Hematopoietic multipotent progenitor cell (in vitro differentiated cells): ENCODE measurements at regions not wholly inside any gene's neighbourhood (a gene's known extent, or its start where the extent isn't known, plus 50 kb on each side); places are given as distances from the start of the nearest gene placed in this dataset.
"Not testable (repeated sequence)": the region's sequence is repeated elsewhere in the genome, so short reads cannot be mapped to it uniquely, and the experiment has no call there.

ENCODE experiments used
- DNase-seq, 3 donors: peaks; one replicate each; pipeline ENCODE4 v3.0.0-alpha.2; 2011 to 2015; ENCODE audit warnings: low read depth in 2 of 3, low spot score in 2 of 3

DNA sequence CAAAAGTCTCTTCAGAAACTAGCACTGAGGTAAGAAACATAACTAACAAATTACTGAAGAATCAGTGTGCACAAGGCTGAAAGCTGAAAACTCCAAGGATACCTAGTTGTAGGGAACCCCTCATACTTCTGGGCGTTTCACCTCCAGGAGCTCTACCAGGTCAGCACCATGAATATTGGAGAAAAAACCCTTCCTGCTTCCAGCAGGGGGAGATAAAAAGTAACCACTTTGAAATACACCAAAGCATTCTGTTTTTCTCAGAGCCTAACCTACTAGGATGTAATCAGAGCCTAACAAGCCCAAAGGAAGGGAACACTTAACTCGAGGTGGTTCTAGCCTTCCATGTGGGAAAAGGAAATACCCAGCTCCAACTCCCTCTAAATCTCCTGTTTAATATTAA, 175.8 kb upstream of the MME start:
- DNase-seq: peak in 2 of 3 donors; percentile 3 to 21

DNA sequence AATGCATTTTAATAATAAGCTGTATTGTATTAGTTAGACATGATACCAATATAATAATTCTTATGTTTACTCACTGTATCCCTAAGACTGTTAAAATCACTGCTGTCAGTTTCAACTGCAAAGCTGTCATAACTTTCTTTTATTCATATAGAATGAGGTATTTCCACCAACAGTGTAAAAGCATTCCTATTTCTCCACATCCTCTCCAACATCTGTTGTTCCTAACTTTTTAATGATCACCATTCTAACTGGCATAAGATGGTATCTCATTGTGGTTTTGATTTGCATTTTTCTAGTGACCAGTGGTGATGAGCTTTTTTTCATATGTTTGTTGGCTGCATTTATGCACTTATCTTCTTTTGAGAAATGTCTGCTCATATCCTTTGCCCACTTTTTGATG, 177.6 kb upstream of the MME start:
- not testable (repeated sequence) for DNase-seq

DNA sequence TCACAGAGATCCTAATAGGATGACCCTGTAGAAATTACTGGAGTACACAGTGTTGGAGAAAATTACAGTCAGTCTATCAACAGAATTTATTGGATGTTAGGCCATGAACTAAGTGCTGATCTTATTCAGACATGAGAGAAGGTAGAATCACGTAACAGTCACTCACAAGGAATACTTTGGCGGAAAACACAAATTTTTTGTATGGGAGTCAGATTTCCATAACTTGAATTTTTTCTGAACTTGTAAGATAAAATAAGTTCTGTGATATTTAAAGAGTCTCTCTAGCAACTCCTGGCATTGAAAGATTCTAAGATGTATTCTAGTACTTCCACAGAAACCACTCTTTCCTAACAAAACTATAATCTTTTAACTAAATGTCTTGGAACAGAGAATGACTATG, 178.8 kb upstream of the MME start:
- no peak for DNase-seq

DNA sequence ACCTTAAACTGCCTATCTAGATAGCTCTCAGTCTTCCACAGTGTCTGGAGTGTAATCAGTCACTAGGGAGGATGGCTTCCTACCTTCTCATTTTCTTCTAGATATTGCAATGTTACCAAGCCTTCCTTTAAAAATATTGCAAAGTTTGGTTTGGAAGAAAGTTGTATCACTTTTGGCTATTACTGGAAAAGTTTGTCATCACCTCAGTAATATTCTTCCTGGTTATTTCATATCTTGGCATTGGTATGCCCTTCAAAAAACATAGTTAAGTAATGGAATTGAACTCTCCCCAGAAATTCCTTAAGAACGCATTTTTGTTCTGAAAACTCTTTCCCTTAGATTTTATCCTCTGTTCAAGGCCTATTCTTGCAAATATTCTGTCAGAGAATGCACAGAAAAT, 179.3 kb upstream of the MME start:
- no peak for DNase-seq

DNA sequence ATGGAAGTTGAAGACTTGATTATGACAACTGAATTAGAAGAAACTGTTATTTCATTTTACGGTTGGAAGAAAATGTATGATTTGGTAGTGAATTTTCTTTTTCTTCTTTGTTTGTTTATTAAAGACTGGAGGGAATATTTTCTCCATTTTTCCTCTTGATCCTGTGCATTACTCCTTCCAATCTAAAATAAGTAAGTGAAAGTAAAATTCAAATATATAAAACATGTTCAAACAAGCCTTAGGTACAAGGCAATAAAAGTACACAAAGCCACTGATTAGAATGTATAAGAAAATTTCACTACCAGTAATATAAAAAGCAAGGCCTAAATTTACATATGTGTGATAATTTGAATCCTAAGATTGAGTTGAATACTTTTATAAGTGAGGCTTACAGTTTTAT, 181.2 kb upstream of the MME start:
- DNase-seq: no peak

DNA sequence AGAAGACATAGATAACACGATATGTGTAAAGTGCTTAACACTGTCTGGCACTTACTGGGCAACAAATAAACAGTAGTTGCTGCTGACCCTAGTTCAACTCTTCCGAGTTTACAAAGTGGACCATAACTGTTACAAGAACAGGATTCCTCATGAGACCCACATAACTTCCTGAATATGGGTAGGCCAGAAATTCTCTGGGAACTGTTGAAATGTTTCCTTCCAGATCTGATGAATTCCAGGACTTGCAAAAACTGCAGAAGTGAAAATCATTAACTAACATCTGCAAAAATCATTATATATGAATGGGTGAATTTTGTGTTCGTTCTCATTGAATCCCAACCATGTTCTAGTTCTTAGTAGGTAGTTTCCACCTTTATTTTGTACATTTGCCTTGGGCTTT, 181.7 kb upstream of the MME start:
- DNase-seq: no peak

DNA sequence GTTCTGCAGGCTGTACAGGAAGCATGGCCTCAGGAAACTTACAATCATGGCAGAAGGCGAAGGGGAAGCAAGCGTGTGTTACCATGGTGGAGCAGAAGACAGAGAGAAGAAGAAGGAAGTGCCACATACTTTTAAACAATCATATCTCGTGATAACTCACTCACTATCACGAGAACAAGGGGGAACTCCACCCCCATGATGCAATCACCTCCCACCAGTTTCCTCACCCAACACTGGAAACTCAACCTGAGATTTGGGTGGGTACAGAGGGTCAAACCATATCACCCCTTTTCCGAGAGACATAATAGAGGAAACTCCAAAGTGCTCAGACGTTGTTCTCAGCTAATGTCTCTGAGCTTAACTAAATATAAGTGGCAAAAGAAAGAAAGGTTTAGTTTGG, 186.3 kb upstream of the MME start:
- no peak for DNase-seq

DNA sequence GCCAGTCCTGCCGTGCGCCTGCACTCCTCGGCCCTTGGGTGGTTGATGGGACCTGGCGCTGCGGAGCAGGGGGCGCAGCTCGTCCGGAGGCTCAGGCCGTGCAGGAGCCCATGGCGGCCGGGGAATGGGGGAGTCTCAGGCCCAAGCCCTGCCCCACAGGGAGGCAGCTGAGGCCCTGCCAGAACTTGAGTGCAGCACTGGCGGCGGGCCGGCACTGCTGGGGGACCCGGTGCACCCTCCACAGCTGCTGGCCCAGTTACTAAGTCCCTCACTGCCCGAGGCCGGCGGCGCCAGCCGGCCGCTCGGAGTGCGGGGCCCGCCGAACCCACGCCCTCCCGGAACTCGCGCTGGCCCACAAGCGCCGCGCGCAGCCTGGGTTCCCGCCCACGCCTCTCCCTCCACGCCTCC, 190.9 kb upstream of the MME start:
- DNase-seq: no peak

DNA sequence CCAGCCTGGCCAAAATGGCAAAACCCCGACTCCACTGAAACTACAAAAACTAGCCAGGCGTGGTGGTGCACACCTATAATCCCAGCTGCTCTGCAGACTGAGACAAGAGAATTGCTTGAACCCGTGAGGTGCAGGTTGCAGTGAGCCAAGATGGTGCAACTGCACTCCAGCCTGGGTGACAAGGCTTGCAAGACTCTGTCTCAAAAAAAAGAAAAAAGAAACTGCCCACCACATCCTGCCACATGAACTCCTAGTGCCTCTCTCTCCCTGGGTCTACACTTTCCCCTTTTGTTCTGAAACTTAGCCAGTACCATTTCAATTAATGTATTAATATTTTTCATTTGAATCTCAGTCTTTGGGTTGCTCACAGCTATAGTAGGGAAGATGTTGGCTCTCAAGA, 192.2 kb upstream of the MME start:
- no peak for DNase-seq

DNA sequence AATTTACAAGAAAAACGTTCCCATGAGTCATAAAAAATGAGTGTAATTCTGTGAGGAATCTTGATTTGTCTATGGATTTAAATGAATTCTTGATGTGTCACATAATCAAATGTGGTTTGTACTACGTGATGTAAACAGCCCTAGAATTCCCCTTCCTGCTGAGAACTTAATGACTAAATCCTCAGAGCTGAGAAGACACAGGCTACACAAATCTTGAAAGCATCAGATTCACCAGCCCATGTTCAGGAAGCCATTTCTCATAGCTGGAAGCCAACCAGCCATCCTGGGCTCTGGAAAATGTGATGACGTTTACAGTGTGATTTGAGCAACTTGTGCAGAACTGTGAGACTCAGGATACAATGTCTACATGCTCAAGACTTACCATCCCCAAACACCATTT, 193.7 kb upstream of the MME start:
- DNase-seq: no peak

DNA sequence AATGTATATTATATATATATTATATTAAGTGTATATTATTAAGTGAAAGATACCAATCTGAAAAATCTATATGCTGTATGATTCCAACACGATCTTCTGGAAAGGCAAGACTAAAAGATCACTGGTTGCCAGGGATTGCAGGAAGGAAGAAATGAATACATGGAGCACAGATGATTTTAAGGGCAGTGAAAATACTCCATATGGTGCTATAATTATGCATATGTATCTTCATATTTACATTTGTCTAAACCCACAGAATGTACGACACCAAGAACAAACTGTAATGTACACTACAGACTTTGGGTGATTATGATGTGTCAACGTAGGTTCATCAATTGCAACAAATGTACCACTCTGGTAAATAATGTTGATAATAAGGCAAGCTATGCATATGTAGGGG, 194.7 kb upstream of the MME start:
- no peak for DNase-seq

DNA sequence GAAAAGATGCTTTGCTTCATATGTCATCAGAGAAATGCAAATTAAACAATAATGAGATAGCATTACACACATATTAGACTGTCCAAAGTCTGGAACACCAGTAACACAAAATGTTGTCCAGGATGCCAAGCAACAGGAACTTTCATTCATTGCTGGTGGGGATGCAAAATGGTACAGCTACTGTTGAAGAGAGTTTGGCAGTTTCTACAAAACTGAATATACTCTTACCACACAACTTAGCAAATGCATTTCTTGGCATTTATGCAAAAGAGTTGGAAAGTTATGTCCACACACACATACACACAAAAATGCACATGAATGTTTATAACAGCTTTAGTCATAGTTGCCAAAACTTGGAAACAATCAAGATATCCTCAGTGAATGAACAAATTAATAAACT, 195.2 kb upstream of the MME start:
- no peak for DNase-seq

DNA sequence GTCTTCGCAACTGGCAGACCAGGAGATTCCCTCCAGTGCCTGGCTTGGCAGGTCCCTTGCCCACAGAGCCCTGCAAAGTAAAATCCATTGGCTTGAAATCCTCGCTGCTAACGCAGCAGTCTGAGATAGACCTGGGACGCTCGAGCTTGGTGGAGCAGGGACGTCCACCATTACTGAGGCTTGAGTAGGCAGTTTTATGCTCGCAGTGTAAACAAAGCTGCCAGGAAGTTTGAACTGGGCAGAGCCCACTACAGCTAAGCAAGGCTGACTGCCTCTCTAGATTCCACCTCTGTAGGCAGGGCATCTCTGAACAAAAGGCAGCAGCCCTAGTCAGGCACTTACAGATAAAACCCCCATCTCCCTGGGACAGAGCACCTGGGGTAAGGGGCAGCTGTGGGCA, 205.0 kb upstream of the MME start:
- DNase-seq: no peak

DNA sequence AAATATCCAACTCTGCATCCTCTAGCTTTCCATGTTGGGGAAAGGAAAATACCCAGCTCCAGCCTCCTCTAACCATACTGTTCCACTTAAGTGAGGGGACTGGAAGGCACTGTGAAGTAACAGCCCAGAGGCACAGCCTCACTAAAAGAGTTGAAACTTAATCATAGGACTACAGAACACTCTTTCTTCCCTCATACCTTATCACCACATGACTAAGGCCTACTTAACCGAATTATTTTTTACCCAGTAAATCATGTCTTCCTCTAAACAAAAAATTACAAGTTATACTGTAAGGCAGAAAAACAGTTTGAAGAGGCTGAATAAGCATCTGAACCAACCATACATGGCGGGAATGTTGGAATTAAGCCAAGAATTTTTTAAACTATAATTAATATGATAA, 207.4 kb upstream of the MME start:
- DNase-seq: no peak

DNA sequence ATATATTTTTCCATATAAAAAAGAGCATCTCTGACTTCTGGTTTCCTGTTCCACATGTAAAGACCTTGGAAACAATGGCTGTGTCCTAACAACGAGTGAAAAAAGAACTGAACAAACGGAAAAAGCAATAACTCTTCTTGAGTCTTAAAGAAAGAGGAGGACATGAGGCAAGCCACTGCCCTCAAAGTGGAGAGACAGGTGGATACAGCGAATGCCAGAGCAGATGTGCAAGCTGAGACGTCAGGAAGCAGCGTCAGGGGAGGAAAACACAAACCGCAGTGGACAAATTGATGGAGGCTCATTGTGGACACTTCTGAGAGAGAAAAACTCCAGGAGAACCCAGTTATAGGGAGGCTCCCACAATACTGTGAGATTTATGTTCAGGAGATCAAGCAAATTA, 208.0 kb upstream of the MME start:
- peak in 1 of 3 donors; percentile 69 for DNase-seq

DNA sequence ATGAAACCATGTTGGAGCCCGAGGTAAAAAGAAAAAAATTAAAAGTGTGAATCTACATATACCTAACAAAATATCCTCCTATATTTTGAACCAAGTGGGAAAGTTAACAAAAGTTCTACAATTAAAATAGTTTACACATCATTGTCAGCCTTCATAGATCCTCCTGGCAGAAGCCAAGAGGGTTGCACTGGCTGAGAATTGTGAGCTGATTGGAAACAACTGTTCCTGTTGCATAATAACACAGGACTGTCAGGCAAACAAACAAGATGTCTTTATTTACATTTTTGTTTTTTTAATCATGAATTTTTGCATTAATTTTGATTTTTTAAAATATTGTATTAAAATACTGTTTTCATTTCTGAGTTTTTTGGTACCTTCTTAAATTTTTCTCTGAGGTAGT, 215.2 kb upstream of the MME start:
- no peak for DNase-seq

DNA sequence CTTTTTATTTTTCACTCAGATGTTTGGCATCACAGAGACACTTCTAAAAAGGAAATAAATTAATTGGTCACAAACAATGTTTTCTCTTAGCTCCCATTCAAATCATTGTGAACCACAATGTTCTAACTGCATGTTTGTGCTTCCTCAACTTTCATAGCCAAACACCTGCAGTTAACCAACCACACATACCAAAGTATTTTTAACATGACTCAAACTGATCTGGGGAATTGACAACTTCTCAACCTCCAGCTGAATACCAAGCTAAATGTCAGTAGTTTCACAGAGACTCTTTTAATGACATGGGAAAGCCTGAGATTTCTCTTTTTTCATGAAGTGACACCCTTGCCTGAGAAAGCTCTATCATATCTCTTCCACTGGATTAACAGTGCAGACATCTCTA, 217.9 kb upstream of the MME start:
- peak in 1 of 3 donors; percentile 19 for DNase-seq

DNA sequence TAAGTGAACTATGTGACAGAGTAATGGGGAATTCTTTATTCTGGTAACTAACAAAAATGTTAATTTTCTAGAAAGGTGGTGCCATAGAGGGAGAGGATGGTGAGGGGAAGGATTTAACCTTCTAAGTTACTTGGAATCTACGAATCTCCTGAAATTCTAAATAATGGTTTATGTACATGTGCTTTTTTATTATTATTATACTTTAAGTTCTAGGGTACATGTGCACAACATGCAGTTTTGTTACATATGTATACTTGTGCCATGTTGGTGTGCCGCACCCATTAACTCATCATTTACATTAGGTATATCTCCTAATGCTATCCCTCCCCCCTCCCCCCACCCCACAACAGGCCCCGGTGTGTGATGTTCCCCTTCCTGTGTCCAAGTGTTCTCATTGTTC, 227.1 kb upstream of the MME start:
- not testable (repeated sequence) for DNase-seq

DNA sequence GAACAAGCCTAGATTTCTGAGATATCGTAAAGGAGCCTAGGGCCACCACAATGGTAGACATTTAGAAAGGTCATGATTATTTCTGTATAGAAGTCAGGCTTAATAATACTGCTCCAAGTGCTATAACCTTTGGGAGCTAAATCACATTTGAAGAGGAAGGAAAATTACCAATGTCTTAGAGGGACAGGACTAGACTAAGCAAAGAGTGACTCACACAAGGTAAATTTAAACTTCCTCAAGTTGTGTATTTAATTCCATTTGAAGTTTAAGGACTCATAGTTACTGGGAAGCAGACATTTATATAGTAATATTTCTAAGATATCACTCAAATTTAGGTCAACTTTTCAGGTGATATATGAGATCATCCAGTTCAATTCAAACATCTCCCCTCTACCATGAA, 227.6 kb upstream of the MME start:
- no peak for DNase-seq

DNA sequence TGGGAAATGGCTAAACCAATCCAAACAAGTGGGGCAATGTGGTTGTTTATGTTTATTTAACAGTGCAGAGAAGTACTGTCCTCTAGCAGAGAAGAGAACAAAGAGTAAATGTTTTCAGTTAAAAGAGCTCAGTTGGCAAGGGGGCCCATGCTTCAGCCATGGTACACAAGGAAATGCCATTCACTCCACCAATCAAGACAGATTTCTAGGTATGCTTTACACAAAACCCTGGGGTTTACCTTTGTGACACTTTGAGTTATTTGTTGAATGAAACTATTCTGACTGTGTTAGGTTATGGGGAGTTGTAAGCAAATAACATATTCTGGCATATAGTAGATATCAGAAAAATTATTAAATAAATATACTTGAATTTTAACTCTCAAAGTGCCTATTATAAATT, 228.5 kb upstream of the MME start:
- DNase-seq: no peak

DNA sequence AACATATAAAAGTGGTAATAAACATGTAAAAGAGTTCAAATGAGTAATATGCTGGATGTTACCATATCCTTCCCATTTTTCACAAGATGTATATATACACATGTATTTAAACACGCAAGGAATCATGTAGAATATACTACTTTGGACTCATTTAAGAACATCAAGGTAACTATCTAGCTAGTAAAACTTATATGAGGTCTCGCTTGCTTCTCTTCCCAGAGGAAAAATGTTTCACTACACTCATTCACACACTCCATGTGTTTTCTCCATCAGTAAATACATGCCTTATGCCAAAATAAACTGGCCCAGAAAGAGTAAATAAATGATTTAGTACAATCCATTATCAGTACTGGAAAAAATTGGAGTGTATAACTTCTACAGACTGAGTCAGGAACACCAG, 229.2 kb upstream of the MME start:
- DNase-seq: no peak

DNA sequence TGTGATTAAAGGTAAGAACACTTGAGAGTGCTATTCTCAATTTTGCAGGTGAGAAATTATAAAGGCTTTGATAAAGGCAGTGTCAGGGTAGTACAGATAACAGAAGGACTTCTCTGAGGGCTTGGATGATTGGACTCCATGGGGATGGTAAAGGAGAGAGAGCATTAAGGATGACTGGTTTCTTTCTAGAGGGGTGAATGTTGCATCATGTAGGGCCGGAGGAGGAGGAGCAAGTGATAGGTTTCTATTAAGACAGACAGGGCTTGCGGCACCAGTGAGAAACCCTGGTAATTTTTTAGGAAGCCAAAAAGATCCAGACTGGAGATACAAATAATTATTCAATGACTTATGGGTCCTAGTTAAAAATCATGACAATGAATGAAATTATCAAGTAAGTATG, 230.7 kb upstream of the MME start:
- no peak for DNase-seq

DNA sequence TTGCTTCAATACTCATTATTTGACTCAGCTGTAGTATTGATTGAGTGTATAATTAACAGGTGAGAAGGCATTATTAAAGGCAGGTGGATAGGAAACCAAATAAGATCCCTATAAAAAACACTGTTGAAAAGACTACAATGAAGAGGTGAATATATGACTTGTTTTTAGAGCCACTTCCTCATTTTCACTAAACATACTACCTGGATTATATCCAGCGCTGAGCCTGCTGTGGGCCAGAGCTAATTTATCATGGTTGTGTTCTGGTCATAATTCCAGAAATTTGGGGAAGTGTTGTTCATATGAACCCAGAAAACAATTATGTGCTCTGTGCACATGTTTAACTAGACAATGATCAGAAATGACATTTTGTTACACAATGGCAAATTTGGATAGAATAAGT, 235.3 kb upstream of the MME start:
- peak in 2 of 3 donors; percentile 25 to 81 for DNase-seq

DNA sequence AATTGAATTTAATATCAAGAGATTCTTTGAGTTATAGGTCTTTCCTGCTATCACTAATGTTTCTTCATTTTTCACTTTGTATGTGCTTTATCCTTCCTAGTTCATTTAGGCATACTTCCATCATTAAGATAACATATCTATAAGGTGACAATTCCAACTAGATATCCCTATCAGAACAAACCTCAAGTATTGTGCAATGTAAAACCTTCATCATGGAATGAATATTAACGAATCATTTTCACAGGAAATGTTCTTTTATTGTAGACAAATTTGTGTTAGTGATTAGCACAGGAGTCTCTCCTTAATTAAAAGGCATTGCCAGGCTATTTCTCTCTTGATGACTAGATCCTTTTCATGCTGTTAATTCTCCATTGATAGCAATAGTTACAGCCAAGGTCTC, 236.5 kb upstream of the MME start:
- DNase-seq: no peak
